ENCODE measurements at regions not wholly inside any gene's neighbourhood (a gene's known extent, or its start where the extent isn't known, plus 50 kb on each side); places are given as distances from the start of the nearest gene placed in this dataset.

DNA sequence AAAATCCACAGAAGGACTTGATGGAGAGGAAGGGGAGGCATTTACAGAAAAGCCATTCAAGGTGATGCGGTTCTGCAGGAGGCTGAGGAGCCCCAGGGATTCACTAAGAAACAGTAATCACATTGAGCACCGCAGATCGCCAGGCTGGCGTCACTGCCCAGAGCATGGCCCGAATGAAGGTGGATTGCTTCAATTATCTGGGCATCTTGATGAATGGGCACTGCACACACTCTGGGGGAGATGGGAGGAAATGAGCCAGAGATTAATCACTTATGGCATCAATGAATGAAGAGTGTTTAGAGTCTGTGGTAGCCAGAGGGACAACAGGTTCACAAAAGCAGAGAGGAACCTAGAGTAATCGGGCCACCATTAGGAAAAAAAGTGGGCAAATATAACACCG lies 292.1 kb downstream of the ZEB1 start:
- Mint-ChIP-seq H3K27me3 (no peaks in the 10 kb centered on the region), H3K4me3 (ENCODE audit: low read depth) (no peak overlapping the region), H3K4me1 (ENCODE audit: low read depth) (no peaks in the 10 kb centered on the region), H3K9me3 (ENCODE audit: low read depth) (peaks cover 6% of the 10 kb centered on the region), H3K36me3 (ENCODE audit: insufficient read depth) (no peaks in the 10 kb centered on the region), H3K27ac (no peak overlapping the region)
- DNase-seq (ENCODE audit: low spot score, unreplicated experiment), result no peak
- no peak for TF ChIP-seq CTCF (IDR thresholded peaks at IDR 0.05; ENCODE audit: unreplicated experiment)

GRCh38 chr10:31607481-31607880 lies 288.5 kb downstream of the ZEB1 start:
- no peaks in the 10 kb centered on the region for H3K36me3 Mint-ChIP-seq (ENCODE audit: insufficient read depth)
- no peaks in the 10 kb centered on the region for H3K9me3 Mint-ChIP-seq (ENCODE audit: low read depth)
- no peak overlapping the region for H3K4me3 Mint-ChIP-seq (ENCODE audit: low read depth)
- no peak for TF ChIP-seq CTCF (IDR thresholded peaks at IDR 0.05; ENCODE audit: unreplicated experiment)
- H3K27me3 Mint-ChIP-seq, result no peaks in the 10 kb centered on the region
- no peak for DNase-seq (ENCODE audit: low spot score, unreplicated experiment)
- H3K4me1 Mint-ChIP-seq (ENCODE audit: low read depth), result no peaks in the 10 kb centered on the region
- H3K27ac Mint-ChIP-seq, result no peak overlapping the region

GRCh38 chr10:31606841-31607240 lies 287.8 kb downstream of the ZEB1 start:
- Mint-ChIP-seq H3K27ac (no peak overlapping the region), H3K4me3 (ENCODE audit: low read depth) (no peak overlapping the region), H3K27me3 (no peaks in the 10 kb centered on the region), H3K36me3 (ENCODE audit: insufficient read depth) (no peaks in the 10 kb centered on the region), H3K9me3 (ENCODE audit: low read depth) (no peaks in the 10 kb centered on the region), H3K4me1 (ENCODE audit: low read depth) (no peaks in the 10 kb centered on the region)
- DNase-seq (ENCODE audit: low spot score, unreplicated experiment), result no peak
- no peak for TF ChIP-seq CTCF (IDR thresholded peaks at IDR 0.05; ENCODE audit: unreplicated experiment)

- Mint-ChIP-seq H3K4me1 (ENCODE audit: low read depth) (no peaks in the 10 kb centered on the region), H3K9me3 (ENCODE audit: low read depth) (no peaks in the 10 kb centered on the region), H3K36me3 (ENCODE audit: insufficient read depth) (no peaks in the 10 kb centered on the region), H3K4me3 (ENCODE audit: low read depth) (no peak overlapping the region), H3K27ac (no peak overlapping the region), H3K27me3 (peaks cover 5% of the 10 kb centered on the region)
- no peak for TF ChIP-seq CTCF (IDR thresholded peaks at IDR 0.05; ENCODE audit: unreplicated experiment)
- DNase-seq (ENCODE audit: low spot score, unreplicated experiment), result no peak
Measured at GRCh38 chr10:31605861-31606525, 287.0 kb downstream of the ZEB1 start.

- TF ChIP-seq CTCF (IDR thresholded peaks at IDR 0.05; ENCODE audit: unreplicated experiment), result no peak
- H3K4me3 Mint-ChIP-seq (ENCODE audit: low read depth), result no peak overlapping the region
- no peaks in the 10 kb centered on the region for H3K4me1 Mint-ChIP-seq (ENCODE audit: low read depth)
- H3K27me3 Mint-ChIP-seq, result peaks cover 10% of the 10 kb centered on the region
- H3K27ac Mint-ChIP-seq, result no peak overlapping the region
- no peaks in the 10 kb centered on the region for H3K9me3 Mint-ChIP-seq (ENCODE audit: low read depth)
- no peaks in the 10 kb centered on the region for H3K36me3 Mint-ChIP-seq (ENCODE audit: insufficient read depth)
- no peak for DNase-seq (ENCODE audit: low spot score, unreplicated experiment)
Measured at GRCh38 chr10:31605426-31605825, 286.4 kb downstream of the ZEB1 start.

All from progenitor cell of endocrine pancreas (in vitro differentiated cells).